Caco-2 (cell line): ENCODE measurements at regions not wholly inside any gene's neighbourhood (a gene's known extent, or its start where the extent isn't known, plus 50 kb on each side); places are given as distances from the start of the nearest gene placed in this dataset.

Source experiments
- BruUV-seq: library from RNA; stranded (reverse); fragments of 400-500 nt; replicated peaks from 2 replicates; lab custom pipeline; 2021; lab: Mats Ljungman, UMichigan
- CTCF ChIA-PET: fragments of 300-600 bp; sonication (Branson Sonifier 250); formaldehyde crosslinking; loops from one replicate; lab custom pipeline; 2022; ENCODE audit warnings: antibody characterized with exemption; lab: Charles Lee
- POLR2A ChIA-PET: fragments of 300-600 bp; sonication (Branson Sonifier 250); formaldehyde crosslinking; loops from one replicate; lab custom pipeline; 2022; ENCODE audit warnings: antibody characterized with exemption; lab: Charles Lee
- DNase-seq, 2 experiments: peaks; one replicate each; pipeline versions ENCODE4 v3.0.0 to v3.0.0-alpha.2; 2020 to 2022
- H3K27me3 ChIP-seq: replicated peaks from 2 replicates; pipeline ENCODE4 v1.6.0; 2011; ENCODE audit warnings: low read length; ENCODE audit not compliant: control insufficient read depth, insufficient read depth
- H3K36me3 ChIP-seq: 2 replicates; pipeline ENCODE4 v1.5.1; 2011; ENCODE audit warnings: low read length; ENCODE audit not compliant: control insufficient read depth, insufficient read depth
- H3K4me1 ChIP-seq: fragments of 250-450 bp; sonication (Bioruptor Pico); 2 replicates; pipeline ENCODE4 v1.5.1; 2020; ENCODE audit warnings: mild to moderate bottlenecking
- H3K4me3 ChIP-seq: 2 replicates; pipeline ENCODE4 v1.5.1; 2011; ENCODE audit warnings: low read depth, mild to moderate bottlenecking, control low read depth, low read length
- H3K9me3 ChIP-seq: fragments of 250-450 bp; sonication (Bioruptor Pico); 2 replicates; pipeline ENCODE4 v1.5.1; 2020; ENCODE audit warnings: mild to moderate bottlenecking, moderate library complexity
- H3K27ac Mint-ChIP-seq: one replicate; pipeline ENCODE4 v1.8.0; 2022; ENCODE audit warnings: mixed read lengths; ENCODE audit not compliant: unreplicated experiment
- H3K27me3 Mint-ChIP-seq: one replicate; pipeline ENCODE4 v1.8.0; 2022; ENCODE audit warnings: mixed read lengths; ENCODE audit not compliant: insufficient read depth, unreplicated experiment
- H3K36me3 Mint-ChIP-seq: one replicate; pipeline ENCODE4 v1.8.0; 2022; ENCODE audit warnings: mild to moderate bottlenecking, mixed read lengths; ENCODE audit not compliant: insufficient read depth, unreplicated experiment
- H3K4me1 Mint-ChIP-seq: one replicate; pipeline ENCODE4 v1.8.0; 2022; ENCODE audit warnings: low read depth, mixed read lengths; ENCODE audit not compliant: unreplicated experiment
- H3K4me3 Mint-ChIP-seq: one replicate; pipeline ENCODE4 v1.8.0; 2022; ENCODE audit warnings: mild to moderate bottlenecking, moderate library complexity, mixed read lengths; ENCODE audit not compliant: unreplicated experiment
- H3K9me3 Mint-ChIP-seq: one replicate; pipeline ENCODE4 v1.8.0; 2022; ENCODE audit warnings: mixed read lengths; ENCODE audit not compliant: unreplicated experiment
- intact Hi-C: fragments of 100-400 bp; cut with micrococcal nuclease; formaldehyde crosslinking; loops from one replicate; pipeline ENCODE4 v1.10.0; 2022; ENCODE audit not compliant: unreplicated experiment
- TF ChIP-seq, protein P1 (sequence below), 2 experiments: fragments of 200-600 bp in 1 of 2; IDR thresholded peaks; 1 replicate in 1 of 2; 2 replicates in 1 of 2; pipeline versions ENCODE4 v1.5.1 to v1.8.0; 2011 to 2022; ENCODE audit warnings: antibody characterized with exemption in 1 of 2, control low read depth in 1 of 2, inconsistent platforms in 1 of 2, low read depth in 1 of 2, low read length in 1 of 2, mild to moderate bottlenecking in 1 of 2, moderate library complexity in 1 of 2; ENCODE audit not compliant: insufficient read depth in 1 of 2, severe bottlenecking in 1 of 2, unreplicated experiment in 1 of 2

- H3K27me3 Mint-ChIP-seq, result peaks cover 3% of the 10 kb centered on the region
- no peaks in the 10 kb centered on the region for H3K27me3 ChIP-seq
- CTCF ChIA-PET, result no interaction called here
- no peaks in the 10 kb centered on the region for H3K36me3 ChIP-seq
- TF ChIP-seq, protein P1, sequence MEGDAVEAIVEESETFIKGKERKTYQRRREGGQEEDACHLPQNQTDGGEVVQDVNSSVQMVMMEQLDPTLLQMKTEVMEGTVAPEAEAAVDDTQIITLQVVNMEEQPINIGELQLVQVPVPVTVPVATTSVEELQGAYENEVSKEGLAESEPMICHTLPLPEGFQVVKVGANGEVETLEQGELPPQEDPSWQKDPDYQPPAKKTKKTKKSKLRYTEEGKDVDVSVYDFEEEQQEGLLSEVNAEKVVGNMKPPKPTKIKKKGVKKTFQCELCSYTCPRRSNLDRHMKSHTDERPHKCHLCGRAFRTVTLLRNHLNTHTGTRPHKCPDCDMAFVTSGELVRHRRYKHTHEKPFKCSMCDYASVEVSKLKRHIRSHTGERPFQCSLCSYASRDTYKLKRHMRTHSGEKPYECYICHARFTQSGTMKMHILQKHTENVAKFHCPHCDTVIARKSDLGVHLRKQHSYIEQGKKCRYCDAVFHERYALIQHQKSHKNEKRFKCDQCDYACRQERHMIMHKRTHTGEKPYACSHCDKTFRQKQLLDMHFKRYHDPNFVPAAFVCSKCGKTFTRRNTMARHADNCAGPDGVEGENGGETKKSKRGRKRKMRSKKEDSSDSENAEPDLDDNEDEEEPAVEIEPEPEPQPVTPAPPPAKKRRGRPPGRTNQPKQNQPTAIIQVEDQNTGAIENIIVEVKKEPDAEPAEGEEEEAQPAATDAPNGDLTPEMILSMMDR (IDR thresholded peaks at IDR 0.05; ENCODE audit: insufficient read depth in 1 of 2, low read depth in 1 of 2, low read length in 1 of 2, severe bottlenecking in 1 of 2, unreplicated experiment in 1 of 2), result no peak
- intact Hi-C loops, result no loop called here
- peaks cover 10% of the 10 kb centered on the region for H3K9me3 Mint-ChIP-seq
- no peaks in the 10 kb centered on the region for H3K4me1 ChIP-seq
- POLR2A ChIA-PET, result no interaction called here
- no peaks in the 10 kb centered on the region for H3K36me3 Mint-ChIP-seq
- no peak overlapping the region for H3K4me3 ChIP-seq
- no peak overlapping the region for H3K27ac Mint-ChIP-seq
- no peaks in the 10 kb centered on the region for H3K9me3 ChIP-seq
- no TSS peak for BruUV-seq
- no peaks in the 10 kb centered on the region for H3K4me1 Mint-ChIP-seq
- DNase-seq, result no peak
- no peak overlapping the region for H3K4me3 Mint-ChIP-seq
These were observed 106.9 kb upstream of the ELMO1 start for GRCh38 chr7:37555528-37555927.

- Mint-ChIP-seq H3K4me3 (no peak overlapping the region), H3K27me3 (peaks cover 3% of the 10 kb centered on the region), H3K36me3 (no peaks in the 10 kb centered on the region), H3K9me3 (peaks cover 3% of the 10 kb centered on the region), H3K4me1 (no peaks in the 10 kb centered on the region), H3K27ac (no peak overlapping the region)
- TF ChIP-seq, protein P1 (IDR thresholded peaks at IDR 0.05; ENCODE audit: insufficient read depth in 1 of 2, low read depth in 1 of 2, low read length in 1 of 2, severe bottlenecking in 1 of 2, unreplicated experiment in 1 of 2), result no peak
- CTCF ChIA-PET, result no interaction called here
- Histone ChIP-seq H3K27me3 (no peaks in the 10 kb centered on the region), H3K9me3 (no peaks in the 10 kb centered on the region), H3K4me1 (no peaks in the 10 kb centered on the region), H3K4me3 (no peak overlapping the region), H3K36me3 (no peaks in the 10 kb centered on the region)
- BruUV-seq, result no TSS peak
- DNase-seq, result no peak
- POLR2A ChIA-PET, result no interaction called here
- intact Hi-C loops, result no loop called here
These were observed 109.0 kb upstream of the ELMO1 start for GRCh38 chr7:37557571-37558209.

DNA sequence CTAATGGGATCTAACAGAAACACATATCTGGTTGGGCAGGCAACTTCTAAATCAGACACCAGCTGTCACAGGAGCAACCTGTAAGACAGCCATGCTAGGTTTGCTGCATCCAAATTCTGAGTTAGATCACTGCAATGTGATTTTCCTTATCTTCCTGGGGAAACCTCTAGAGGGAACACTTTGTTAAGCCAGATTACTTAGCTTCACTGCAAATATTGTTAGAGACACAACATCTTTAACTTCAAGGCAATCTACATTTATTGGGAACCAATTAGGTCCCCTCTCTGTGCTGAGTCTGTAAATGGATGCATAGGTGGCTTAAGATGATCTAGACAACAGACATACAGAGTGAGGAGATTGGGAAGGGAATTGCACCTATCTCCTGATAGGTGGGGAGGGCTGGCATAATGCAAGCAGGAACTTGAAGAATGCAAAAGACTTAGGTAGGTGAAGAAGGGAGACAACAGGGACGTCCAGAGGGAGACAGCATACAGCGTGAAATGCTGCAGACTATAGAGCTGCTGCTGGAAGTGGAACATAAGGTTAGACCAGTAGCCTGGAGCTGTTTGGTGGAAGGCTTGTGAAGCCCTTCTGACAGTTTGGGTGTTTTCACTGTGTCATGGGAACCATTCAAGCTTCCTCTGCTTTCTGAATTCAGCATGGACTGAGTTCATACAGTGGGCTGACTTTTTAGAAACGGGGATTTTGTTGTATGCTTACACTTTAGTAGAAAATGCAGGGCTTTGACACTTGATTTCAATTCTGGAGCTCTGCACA lies 109.8 kb upstream of the ELMO1 start:
- ChIA-PET CTCF (no interaction called here), POLR2A (no interaction called here)
- peaks cover 3% of the 10 kb centered on the region for H3K27me3 Mint-ChIP-seq
- H3K27ac Mint-ChIP-seq, result no peak overlapping the region
- H3K36me3 Mint-ChIP-seq, result no peaks in the 10 kb centered on the region
- intact Hi-C loops, result no loop called here
- Histone ChIP-seq H3K27me3 (no peaks in the 10 kb centered on the region), H3K36me3 (no peaks in the 10 kb centered on the region), H3K4me3 (no peak overlapping the region), H3K4me1 (no peaks in the 10 kb centered on the region), H3K9me3 (no peaks in the 10 kb centered on the region)
- no peak for DNase-seq
- BruUV-seq, result no TSS peak
- no peak overlapping the region for H3K4me3 Mint-ChIP-seq
- TF ChIP-seq, protein P1 (IDR thresholded peaks at IDR 0.05; ENCODE audit: insufficient read depth in 1 of 2, low read depth in 1 of 2, low read length in 1 of 2, severe bottlenecking in 1 of 2, unreplicated experiment in 1 of 2), result no peak
- no peaks in the 10 kb centered on the region for H3K9me3 Mint-ChIP-seq
- H3K4me1 Mint-ChIP-seq, result no peaks in the 10 kb centered on the region
